ENCODE measurements at regions not wholly inside any gene's neighbourhood (a gene's known extent, or its start where the extent isn't known, plus 50 kb on each side); places are given as distances from the start of the nearest gene placed in this dataset.

DNA sequence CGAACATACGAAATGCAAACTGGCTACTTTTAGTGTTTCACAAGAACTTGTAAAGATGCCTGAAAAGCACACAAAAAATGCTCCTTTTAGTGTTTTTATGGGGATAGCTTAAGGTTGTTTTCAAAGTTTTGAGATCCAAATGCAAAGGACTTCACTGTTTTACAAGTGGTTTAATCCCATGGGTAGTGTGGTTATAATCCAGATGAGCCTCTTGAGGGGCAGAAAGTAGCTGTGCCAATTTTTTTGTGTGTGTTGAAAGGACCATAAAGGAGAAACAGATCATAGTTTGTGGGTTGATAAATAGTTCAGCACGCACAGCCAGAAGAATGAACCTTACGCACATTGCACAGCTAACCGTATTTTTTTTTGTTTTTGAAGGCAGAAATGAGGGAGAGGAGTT is 126.9 kb upstream of the GIMD1 start:
- no peak overlapping the region for H3K27ac ChIP-seq

DNA sequence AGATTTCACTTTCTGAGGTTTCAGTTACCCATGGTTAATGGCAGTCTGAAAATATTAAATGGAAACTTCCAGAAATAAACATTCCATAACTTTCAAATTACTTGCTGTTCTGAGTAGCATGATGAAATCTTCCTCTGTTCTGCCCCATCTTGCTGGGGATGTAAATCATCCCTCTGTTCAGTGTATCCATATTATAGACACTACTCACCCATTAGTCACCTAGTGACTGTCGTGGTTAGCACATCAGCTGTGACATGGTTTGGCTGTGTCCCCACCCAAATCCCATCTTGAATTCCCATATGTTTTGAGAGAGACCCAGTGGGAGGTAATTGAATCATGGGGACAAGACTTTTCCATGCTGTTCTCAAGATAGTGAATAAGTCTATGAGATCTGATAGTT is 125.5 kb upstream of the GIMD1 start:
- no peak overlapping the region for H3K27ac ChIP-seq
- no peak for TF ChIP-seq ZFX (IDR thresholded peaks at IDR 0.05)
- TF ChIP-seq, protein P1, sequence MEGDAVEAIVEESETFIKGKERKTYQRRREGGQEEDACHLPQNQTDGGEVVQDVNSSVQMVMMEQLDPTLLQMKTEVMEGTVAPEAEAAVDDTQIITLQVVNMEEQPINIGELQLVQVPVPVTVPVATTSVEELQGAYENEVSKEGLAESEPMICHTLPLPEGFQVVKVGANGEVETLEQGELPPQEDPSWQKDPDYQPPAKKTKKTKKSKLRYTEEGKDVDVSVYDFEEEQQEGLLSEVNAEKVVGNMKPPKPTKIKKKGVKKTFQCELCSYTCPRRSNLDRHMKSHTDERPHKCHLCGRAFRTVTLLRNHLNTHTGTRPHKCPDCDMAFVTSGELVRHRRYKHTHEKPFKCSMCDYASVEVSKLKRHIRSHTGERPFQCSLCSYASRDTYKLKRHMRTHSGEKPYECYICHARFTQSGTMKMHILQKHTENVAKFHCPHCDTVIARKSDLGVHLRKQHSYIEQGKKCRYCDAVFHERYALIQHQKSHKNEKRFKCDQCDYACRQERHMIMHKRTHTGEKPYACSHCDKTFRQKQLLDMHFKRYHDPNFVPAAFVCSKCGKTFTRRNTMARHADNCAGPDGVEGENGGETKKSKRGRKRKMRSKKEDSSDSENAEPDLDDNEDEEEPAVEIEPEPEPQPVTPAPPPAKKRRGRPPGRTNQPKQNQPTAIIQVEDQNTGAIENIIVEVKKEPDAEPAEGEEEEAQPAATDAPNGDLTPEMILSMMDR (conservative IDR thresholded peaks at IDR 0.05) = no peak

More for the DNA sequence above, 126.9 kb upstream of the GIMD1 start:
- TF ChIP-seq, protein P1 (conservative IDR thresholded peaks at IDR 0.05) = no peak
- no peak for TF ChIP-seq ZFX (IDR thresholded peaks at IDR 0.05)

DNA sequence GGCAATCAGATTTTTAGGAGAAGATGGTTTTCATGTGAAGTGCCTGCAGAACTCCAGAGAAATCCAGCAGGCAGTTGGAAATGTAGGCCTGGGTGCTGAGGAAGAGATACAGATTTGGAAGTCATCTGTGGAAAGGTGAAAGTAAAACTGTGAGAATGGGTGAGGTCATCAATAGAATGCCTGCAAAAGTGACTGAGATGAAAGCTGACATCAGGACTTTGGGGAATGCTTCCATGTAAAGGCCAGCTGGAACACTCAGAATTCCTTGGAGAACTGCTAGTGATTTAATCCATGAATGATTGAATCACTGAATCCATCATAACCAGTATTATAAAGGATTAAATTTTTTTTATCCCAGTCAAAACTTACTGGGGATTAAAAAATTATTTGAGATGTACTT is 124.5 kb upstream of the GIMD1 start:
- H3K27ac ChIP-seq = no peak overlapping the region
- TF ChIP-seq ZFX (IDR thresholded peaks at IDR 0.05) = no peak
- TF ChIP-seq, protein P1 (conservative IDR thresholded peaks at IDR 0.05) = no peak

DNA sequence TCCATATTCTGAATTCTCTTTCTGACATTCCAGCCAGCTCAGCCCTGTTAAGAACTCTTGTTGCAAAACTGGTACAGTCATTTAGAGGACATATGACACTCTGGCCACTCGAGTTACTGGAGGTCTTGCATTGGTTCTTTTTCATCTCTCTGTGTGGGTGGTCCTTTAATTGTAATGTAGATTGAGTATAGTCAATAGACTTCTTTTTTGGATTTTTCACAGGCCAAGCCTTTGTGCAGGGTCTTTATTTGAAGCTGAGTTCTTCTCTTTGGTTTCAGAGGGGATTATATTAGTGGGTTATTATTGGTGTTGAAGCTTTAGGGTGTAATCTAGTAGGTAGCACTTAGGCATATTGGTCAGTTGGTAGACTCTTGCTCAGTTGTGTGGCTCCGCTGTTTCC is 118.0 kb upstream of the GIMD1 start:
- TF ChIP-seq, protein P1 (conservative IDR thresholded peaks at IDR 0.05) = no peak
- TF ChIP-seq ZFX (IDR thresholded peaks at IDR 0.05) = no peak
- no peak overlapping the region for H3K27ac ChIP-seq

DNA sequence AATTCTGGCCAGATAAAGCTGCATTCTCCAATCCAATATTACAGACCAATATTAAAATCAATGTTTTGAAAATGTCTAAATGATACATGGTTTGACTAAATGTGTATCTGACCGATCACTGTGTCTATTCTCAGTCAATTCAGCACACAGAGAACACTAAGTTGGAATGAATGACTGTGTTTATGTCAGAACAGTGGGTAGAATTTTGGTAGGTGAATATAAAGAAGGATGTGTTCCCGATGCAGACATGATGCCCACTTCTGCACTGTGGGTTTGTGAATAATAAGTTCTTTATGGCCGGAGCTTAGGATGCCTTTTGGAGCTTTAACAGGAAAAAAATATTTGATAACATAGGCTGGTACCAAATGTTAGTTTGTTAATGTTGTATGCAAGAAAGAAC is 113.2 kb upstream of the GIMD1 start:
- TF ChIP-seq, protein P1 (conservative IDR thresholded peaks at IDR 0.05) = no peak
- H3K27ac ChIP-seq = no peak overlapping the region

DNA sequence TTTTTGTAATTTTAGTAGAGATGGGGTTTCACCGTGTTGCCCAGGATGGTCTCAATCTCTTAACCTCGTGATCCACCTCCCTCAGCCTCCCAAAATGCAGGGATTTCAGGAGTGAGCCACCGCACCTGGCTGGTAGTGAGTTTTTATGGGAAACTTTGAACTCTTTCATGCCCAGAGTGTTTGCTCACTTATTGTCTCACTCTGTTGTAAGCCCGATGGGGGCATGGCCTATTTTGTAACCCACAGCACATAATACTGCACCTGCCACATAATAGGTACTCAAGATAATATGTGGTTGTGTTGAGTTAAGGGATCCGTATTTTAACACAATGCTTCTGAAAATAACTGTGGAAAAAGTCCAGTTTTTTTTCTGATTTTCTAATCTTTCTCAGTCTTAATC is 109.6 kb upstream of the GIMD1 start:
- TF ChIP-seq ZFX (IDR thresholded peaks at IDR 0.05) = no peak
- TF ChIP-seq, protein P1 (conservative IDR thresholded peaks at IDR 0.05) = no peak
- no peak overlapping the region for H3K27ac ChIP-seq

DNA sequence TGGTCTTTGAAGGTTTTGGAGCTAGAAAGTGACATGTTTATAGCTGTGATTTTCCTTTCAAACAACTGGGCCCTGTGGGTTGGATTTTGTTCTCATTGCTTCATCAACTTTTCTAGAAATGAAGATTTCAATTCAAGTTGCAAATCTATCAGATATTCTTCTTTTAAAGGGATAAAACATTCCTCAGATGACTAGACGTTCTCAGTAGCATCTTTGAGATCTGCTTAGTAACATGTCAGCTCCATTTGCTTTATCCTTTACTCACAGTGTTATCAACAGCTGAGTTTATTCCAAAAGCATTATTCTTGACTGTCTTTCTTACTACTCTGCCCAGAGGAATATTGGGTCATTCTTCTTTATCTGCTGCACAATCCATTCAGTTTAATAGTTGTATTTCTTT is 108.2 kb upstream of the GIMD1 start:
- no peak overlapping the region for H3K27ac ChIP-seq
- TF ChIP-seq, protein P1 (conservative IDR thresholded peaks at IDR 0.05) = no peak
- TF ChIP-seq ZFX (IDR thresholded peaks at IDR 0.05) = no peak
